HG03139 (cell line): ENCODE measurements at regions not wholly inside any gene's neighbourhood (a gene's known extent, or its start where the extent isn't known, plus 50 kb on each side); places are given as distances from the start of the nearest gene placed in this dataset.

Experiments
- ATAC-seq: cut with Tn5 transposase; IDR thresholded peaks from one replicate; pipeline ENCODE4 v1.9.1; 2021; ENCODE audit not compliant: unreplicated experiment

- no peak for ATAC-seq
These were observed 166.0 kb upstream of the MDFIC start for GRCh38 chr7:114755856-114756255.

- ATAC-seq, result no peak
These were observed 163.2 kb upstream of the MDFIC start for GRCh38 chr7:114758661-114759227.

- no peak for ATAC-seq
These were observed 162.4 kb upstream of the MDFIC start for GRCh38 chr7:114759347-114760062.

GRCh38 chr7:114760477-114760876 is 161.4 kb upstream of the MDFIC start:
- ATAC-seq, result no peak

GRCh38 chr7:114761973-114762372 is 159.9 kb upstream of the MDFIC start:
- ATAC-seq, result no peak

- ATAC-seq, result no peak
These were observed 156.4 kb upstream of the MDFIC start for GRCh38 chr7:114765331-114766040.

GRCh38 chr7:114766041-114766356 is 155.9 kb upstream of the MDFIC start:
- no peak for ATAC-seq

- ATAC-seq, result no peak
These were observed 144.6 kb upstream of the MDFIC start for GRCh38 chr7:114777288-114777687.

GRCh38 chr7:114783508-114783907 is 138.4 kb upstream of the MDFIC start:
- ATAC-seq, result no peak

- ATAC-seq, result no peak
These were observed 137.7 kb upstream of the MDFIC start for GRCh38 chr7:114784177-114784576.

GRCh38 chr7:114784746-114785145 is 137.1 kb upstream of the MDFIC start:
- ATAC-seq, result no peak

GRCh38 chr7:114785496-114785895 is 136.4 kb upstream of the MDFIC start:
- ATAC-seq, result no peak

GRCh38 chr7:114786455-114786854 is 135.4 kb upstream of the MDFIC start:
- ATAC-seq, result no peak

- no peak for ATAC-seq
These were observed 134.3 kb upstream of the MDFIC start for GRCh38 chr7:114787556-114787955.

GRCh38 chr7:114788706-114789105 is 133.2 kb upstream of the MDFIC start:
- no peak for ATAC-seq

GRCh38 chr7:114789161-114789560 is 132.7 kb upstream of the MDFIC start:
- ATAC-seq, result no peak

- no peak for ATAC-seq
These were observed 132.0 kb upstream of the MDFIC start for GRCh38 chr7:114789871-114790311.

- no peak for ATAC-seq
These were observed 131.4 kb upstream of the MDFIC start for GRCh38 chr7:114790521-114790920.

- ATAC-seq, result no peak
These were observed 130.1 kb upstream of the MDFIC start for GRCh38 chr7:114791771-114792170.

- ATAC-seq, result no peak
These were observed 128.6 kb upstream of the MDFIC start for GRCh38 chr7:114793155-114793845.

- ATAC-seq, result no peak
These were observed 126.4 kb upstream of the MDFIC start for GRCh38 chr7:114795475-114795874.

GRCh38 chr7:114799628-114800028 is 122.3 kb upstream of the MDFIC start:
- ATAC-seq, result no peak
